GM20000 (cell line): ENCODE measurements at regions not wholly inside any gene's neighbourhood (a gene's known extent, or its start where the extent isn't known, plus 50 kb on each side); places are given as distances from the start of the nearest gene placed in this dataset.

ENCODE experiments used
- DNase-seq: peaks from one replicate; pipeline ENCODE4 v3.0.0; 2012; ENCODE audit warnings: low spot score
- TF ChIP-seq, protein P1 (sequence below): IDR thresholded peaks from 2 replicates; pipeline ENCODE4 v1.5.1; 2012; ENCODE audit warnings: mild to moderate bottlenecking, control low read depth; ENCODE audit errors: extremely low read depth, missing control alignments

- TF ChIP-seq, protein P1, sequence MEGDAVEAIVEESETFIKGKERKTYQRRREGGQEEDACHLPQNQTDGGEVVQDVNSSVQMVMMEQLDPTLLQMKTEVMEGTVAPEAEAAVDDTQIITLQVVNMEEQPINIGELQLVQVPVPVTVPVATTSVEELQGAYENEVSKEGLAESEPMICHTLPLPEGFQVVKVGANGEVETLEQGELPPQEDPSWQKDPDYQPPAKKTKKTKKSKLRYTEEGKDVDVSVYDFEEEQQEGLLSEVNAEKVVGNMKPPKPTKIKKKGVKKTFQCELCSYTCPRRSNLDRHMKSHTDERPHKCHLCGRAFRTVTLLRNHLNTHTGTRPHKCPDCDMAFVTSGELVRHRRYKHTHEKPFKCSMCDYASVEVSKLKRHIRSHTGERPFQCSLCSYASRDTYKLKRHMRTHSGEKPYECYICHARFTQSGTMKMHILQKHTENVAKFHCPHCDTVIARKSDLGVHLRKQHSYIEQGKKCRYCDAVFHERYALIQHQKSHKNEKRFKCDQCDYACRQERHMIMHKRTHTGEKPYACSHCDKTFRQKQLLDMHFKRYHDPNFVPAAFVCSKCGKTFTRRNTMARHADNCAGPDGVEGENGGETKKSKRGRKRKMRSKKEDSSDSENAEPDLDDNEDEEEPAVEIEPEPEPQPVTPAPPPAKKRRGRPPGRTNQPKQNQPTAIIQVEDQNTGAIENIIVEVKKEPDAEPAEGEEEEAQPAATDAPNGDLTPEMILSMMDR = no peak
- no peak for DNase-seq
Measured at GRCh38 chr17:13359774-13360173, 242.0 kb downstream of the HS3ST3A1 start.

- no peak for DNase-seq
- TF ChIP-seq, protein P1 = no peak
Measured at GRCh38 chr17:13355054-13355453, 246.7 kb downstream of the HS3ST3A1 start.

DNA sequence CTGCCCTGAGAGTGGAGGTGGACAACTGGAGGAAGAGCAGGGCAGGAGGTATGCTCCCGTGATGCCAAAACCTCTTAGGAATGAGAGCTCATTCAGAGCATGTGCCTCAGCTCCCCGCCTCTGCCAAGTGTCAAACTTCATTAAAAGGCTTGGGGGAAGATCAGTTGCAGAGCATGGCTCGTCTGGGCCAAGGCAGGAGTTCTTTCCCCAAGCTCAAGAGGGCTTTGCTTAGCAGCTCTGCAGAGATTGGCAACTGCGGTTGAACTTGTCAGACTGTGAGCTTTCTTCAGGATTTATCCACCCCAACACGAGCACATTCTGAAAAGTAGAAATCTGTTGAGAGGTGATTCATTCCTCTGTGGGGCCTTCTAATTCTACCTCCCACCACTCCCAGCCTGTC, 248.1 kb downstream of the HS3ST3A1 start:
- TF ChIP-seq, protein P1 = no peak
- no peak for DNase-seq

- DNase-seq = no peak
Measured at GRCh38 chr17:13352747-13353415, 248.8 kb downstream of the HS3ST3A1 start.

DNA sequence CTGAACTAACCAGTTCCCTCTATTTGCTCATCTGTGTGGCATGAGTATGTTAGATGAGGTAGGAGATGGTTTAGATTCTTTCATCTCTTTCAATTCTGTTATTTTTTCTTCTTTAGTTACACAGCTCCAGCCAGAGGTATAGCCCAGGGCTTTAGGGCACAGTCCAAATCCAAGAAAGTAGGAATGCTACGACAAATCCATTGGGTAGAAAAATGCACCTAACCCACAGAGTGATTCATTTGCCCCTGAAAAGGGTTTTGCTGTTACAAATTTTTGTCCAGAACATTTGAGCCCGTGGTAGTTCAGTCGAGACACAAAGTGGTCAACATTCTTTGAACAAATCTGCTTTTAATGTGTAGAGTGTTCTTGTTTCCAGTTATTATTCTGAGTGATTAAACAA, 250.7 kb downstream of the HS3ST3A1 start:
- no peak for DNase-seq
- TF ChIP-seq, protein P1 = no peak

More at GRCh38 chr17:13352747-13353415, 248.8 kb downstream of the HS3ST3A1 start:
- TF ChIP-seq, protein P1 = no peak

DNA sequence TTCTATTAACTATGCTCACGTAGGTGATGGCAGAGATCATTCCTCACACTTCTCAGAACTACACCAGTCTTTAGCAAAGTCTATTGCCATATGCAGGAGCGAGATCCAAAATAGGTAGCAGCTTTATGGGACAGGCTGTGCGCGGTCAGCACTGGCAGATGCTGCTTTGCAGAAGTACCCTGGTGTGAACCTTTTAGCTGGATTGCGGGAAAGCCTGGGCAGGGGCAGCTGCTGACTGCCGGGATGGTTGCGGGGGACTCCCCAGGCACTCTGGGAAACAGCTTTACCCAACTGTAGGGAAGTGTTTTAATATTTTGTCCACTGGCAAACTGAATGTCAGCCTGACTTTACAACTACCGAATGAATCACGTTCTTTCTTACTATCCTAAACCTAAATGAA, 251.3 kb downstream of the HS3ST3A1 start:
- DNase-seq = no peak
- TF ChIP-seq, protein P1 = no peak

GRCh38 chr17:13346996-13347762, 254.6 kb downstream of the HS3ST3A1 start:
- no peak for DNase-seq
- TF ChIP-seq, protein P1 = no peak
